Testis (tissue), 2 donors: ENCODE measurements at regions not wholly inside any gene's neighbourhood (a gene's known extent, or its start where the extent isn't known, plus 50 kb on each side); places are given as distances from the start of the nearest gene placed in this dataset.

ENCODE experiments used
- POLR2A ChIP-seq: fragments of 450-650 bp; IDR thresholded peaks from one replicate; pipeline ENCODE4 v1.6.1; 2017; ENCODE audit warnings: antibody characterized with exemption, mild to moderate bottlenecking, moderate library complexity
- TF ChIP-seq, protein P1 (sequence below), 3 experiments: fragments of 450-650 bp in 2 of 3; fragments of 200-600 bp in 1 of 3; sonication (generic) in 1 of 3; IDR thresholded peaks; one replicate each; pipeline ENCODE4 v1.5.1; 2016 to 2019; ENCODE audit warnings: antibody characterized with exemption in 3 of 3, mild to moderate bottlenecking in 2 of 3, moderate library complexity in 1 of 3

DNA sequence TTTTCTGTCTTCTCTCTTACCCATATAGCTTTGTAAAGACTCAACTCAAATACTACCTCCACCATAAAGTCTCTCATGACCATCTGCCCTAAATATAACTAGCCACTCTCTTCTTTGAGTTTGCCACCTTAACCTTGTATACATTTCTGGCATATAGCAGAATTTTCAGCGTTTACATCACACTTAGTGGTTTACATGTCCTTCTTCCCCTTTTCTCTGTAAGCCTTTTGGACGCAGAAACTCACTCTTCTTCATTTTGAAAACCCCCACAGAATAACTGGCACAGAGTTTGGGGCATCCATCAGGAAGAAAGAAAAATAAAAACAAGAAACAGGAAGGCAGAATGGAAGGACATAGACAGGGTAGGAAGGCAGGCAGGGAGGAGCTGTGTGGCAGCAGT, 131.8 kb upstream of the DUSP10 start:
- TF ChIP-seq, protein P1, sequence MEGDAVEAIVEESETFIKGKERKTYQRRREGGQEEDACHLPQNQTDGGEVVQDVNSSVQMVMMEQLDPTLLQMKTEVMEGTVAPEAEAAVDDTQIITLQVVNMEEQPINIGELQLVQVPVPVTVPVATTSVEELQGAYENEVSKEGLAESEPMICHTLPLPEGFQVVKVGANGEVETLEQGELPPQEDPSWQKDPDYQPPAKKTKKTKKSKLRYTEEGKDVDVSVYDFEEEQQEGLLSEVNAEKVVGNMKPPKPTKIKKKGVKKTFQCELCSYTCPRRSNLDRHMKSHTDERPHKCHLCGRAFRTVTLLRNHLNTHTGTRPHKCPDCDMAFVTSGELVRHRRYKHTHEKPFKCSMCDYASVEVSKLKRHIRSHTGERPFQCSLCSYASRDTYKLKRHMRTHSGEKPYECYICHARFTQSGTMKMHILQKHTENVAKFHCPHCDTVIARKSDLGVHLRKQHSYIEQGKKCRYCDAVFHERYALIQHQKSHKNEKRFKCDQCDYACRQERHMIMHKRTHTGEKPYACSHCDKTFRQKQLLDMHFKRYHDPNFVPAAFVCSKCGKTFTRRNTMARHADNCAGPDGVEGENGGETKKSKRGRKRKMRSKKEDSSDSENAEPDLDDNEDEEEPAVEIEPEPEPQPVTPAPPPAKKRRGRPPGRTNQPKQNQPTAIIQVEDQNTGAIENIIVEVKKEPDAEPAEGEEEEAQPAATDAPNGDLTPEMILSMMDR (IDR thresholded peaks at IDR 0.05): no peak
- TF ChIP-seq POLR2A: no peak
